ENCODE measurements at regions not wholly inside any gene's neighbourhood (a gene's known extent, or its start where the extent isn't known, plus 50 kb on each side); places are given as distances from the start of the nearest gene placed in this dataset.

DNA sequence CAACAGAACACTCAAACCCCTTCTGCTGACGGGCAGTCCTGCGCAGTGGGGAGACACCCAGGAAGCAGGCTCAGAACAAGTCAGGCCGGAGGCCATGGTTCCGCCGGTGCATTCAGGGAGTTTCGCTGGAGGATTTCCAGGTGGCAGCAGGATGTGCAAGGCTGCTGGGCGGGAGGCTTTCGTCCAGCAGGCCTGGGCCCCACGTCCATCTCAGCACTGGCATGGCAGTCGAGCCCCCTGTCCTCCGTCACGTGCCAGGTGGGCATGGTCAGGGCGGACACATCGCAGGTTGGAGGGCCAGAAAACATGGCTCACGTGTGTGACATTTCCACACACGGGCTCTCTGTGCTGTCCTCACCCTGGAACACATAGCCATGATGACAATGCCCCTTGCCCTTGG lies 299.9 kb upstream of the IRX2 start:
- no peak overlapping the region for H3K4me3 ChIP-seq (ENCODE audit: low read length)

DNA sequence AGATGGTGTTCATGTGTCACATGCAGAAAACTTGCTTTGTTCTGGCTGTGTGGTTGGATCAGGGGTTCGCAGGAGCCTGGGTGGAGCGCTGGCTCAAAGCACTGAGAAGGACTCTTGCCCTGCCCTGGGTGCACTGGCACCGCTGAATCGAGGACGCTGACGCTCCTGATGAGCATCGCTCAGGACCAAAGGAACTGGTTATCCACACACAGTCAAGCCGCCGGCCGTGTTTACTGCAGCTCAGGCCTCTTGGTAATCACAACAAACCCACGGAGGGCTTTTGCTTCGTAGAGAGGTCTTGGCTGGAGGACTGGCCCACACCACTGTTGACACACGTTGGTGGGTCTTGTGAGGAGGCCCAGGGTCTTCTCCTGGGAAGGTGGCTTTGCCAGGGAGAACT lies 299.4 kb upstream of the IRX2 start:
- no peak overlapping the region for H3K27ac ChIP-seq (ENCODE audit: low read depth, low read length)
- H3K27me3 ChIP-seq (ENCODE audit: insufficient read depth, low read length, poor library complexity, severe bottlenecking), result no peaks in the 10 kb centered on the region
- Mint-ChIP-seq H3K4me1 (no peaks in the 10 kb centered on the region), H3K4me3 (no peak overlapping the region), H3K36me3 (no peaks in the 10 kb centered on the region), H3K9me3 (peaks cover 2 to 6% (median 4%) of the 10 kb centered on the region in 5 donors), H3K27me3 (no peaks in the 10 kb centered on the region), H3K27ac (no peak overlapping the region)
- POLR2A ChIA-PET, result no interaction called here
- H3K9me3 ChIP-seq (ENCODE audit: low read length), result no peaks in the 10 kb centered on the region
- no peaks in the 10 kb centered on the region for H3K36me3 ChIP-seq (ENCODE audit: insufficient read depth, low read length)
- no peaks in the 10 kb centered on the region for H3K4me1 ChIP-seq (ENCODE audit: insufficient read depth, low read length)
- CTCF ChIA-PET, result no interaction called here
- H3K4me3 ChIP-seq (ENCODE audit: low read length), result no peak overlapping the region
- no peak for DNase-seq

More for the DNA sequence above, 299.9 kb upstream of the IRX2 start:
- Histone ChIP-seq H3K27ac (ENCODE audit: low read depth, low read length) (no peak overlapping the region), H3K27me3 (ENCODE audit: insufficient read depth, low read length, poor library complexity, severe bottlenecking) (no peaks in the 10 kb centered on the region), H3K4me1 (ENCODE audit: insufficient read depth, low read length) (no peaks in the 10 kb centered on the region), H3K9me3 (ENCODE audit: low read length) (no peaks in the 10 kb centered on the region), H3K36me3 (ENCODE audit: insufficient read depth, low read length) (no peaks in the 10 kb centered on the region)
- Mint-ChIP-seq H3K4me1 (no peaks in the 10 kb centered on the region), H3K36me3 (no peaks in the 10 kb centered on the region), H3K4me3 (no peak overlapping the region), H3K27ac (no peak overlapping the region), H3K27me3 (no peaks in the 10 kb centered on the region), H3K9me3 (peaks cover 2 to 9% (median 4%) of the 10 kb centered on the region in 5 donors)
- POLR2A ChIA-PET, result no interaction called here
- DNase-seq, result no peak
- CTCF ChIA-PET, result no interaction called here

DNA sequence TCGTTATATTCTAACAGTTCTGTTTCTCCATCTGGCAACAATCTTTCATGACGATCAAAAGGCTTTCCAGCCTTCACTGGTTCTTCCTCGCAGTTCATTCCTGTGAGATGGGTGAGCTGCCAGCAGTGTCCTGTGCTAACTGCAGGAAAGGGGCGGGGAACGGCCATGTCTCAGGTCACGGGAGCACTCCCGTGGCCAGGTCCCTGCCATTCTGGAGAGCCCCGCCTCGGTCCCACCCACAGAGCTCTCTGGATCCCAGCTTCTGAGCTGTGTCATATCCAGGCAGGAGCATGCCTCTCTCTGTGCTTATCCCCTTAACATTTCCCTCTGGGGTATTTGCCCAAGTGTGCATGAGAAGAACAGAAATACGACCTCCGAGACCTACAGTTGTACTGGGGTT lies 297.8 kb upstream of the IRX2 start:
- no peak overlapping the region for H3K27ac Mint-ChIP-seq
- H3K27me3 Mint-ChIP-seq, result no peaks in the 10 kb centered on the region
- H3K9me3 ChIP-seq (ENCODE audit: low read length), result no peaks in the 10 kb centered on the region
- H3K9me3 Mint-ChIP-seq, result peaks cover 0 to 8% (median 3%) of the 10 kb centered on the region in 5 donors
- CTCF ChIA-PET, result no interaction called here
- no peaks in the 10 kb centered on the region for H3K36me3 Mint-ChIP-seq
- DNase-seq, result no peak
- POLR2A ChIA-PET, result no interaction called here
- no peaks in the 10 kb centered on the region for H3K4me1 Mint-ChIP-seq
- H3K27ac ChIP-seq (ENCODE audit: low read depth, low read length), result no peak overlapping the region
- H3K36me3 ChIP-seq (ENCODE audit: insufficient read depth, low read length), result no peaks in the 10 kb centered on the region
- H3K4me3 ChIP-seq (ENCODE audit: low read length), result no peak overlapping the region
- H3K27me3 ChIP-seq (ENCODE audit: insufficient read depth, low read length, poor library complexity, severe bottlenecking), result no peaks in the 10 kb centered on the region
- H3K4me3 Mint-ChIP-seq, result no peak overlapping the region
- no peaks in the 10 kb centered on the region for H3K4me1 ChIP-seq (ENCODE audit: insufficient read depth, low read length)

DNA sequence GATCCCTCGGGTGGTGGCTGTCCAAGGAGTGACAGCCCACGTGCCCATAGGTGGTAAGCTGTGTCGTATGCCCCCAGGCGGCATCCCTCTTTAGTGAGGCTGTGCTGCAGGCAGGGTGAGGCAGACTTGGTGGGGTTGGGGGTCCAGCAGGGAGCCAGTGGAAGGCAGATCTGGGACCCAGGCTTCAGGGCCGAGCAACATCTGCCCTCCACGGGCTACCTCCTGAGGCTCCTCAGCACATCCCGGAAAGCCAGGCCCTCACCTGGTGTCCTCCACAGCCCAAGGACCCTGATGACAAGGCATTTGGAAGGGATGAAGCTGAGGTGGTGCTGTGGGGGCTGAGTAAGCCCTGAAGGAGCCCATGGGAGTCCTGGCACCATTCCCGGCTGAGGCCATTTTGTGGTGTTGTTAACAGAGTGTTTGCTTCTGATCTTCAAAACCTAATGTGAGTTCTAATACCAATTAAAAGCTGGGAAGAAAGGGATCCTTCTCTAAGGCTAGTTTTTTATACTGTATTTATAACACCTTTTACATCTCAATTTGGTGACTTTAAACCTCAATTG lies 295.8 kb upstream of the IRX2 start:
- H3K4me3 Mint-ChIP-seq, result no peak overlapping the region

DNA sequence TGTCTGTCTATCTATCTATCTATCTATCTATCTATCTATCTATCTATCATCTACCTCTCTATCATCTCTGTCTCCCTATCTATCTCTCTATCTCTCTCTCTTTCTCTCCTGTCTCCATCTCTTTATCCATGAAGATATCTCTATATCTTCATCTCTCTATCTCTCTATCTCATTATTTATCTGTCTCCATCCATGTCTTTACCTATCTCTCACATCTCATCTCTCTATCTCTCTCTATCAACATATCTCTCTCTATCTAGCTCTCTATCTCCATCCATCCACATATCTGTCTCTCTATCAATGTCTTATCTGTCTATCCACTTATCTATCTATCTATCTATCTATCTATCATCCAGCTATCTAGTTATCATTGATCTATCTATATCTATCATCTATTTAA lies 292.1 kb upstream of the IRX2 start:
- H3K9me3 Mint-ChIP-seq, result peaks cover 0 to 13% (median 7%) of the 10 kb centered on the region in 5 donors
- no peaks in the 10 kb centered on the region for H3K36me3 Mint-ChIP-seq
- ChIA-PET POLR2A (no interaction called here), CTCF (interaction anchor here (0.8 kb wide), 1 partner anchor 15 kb away, joined by 3 read pairs; no protein-coding TSS in a partner anchor)
- DNase-seq, result no peak
- Histone ChIP-seq H3K4me1 (ENCODE audit: insufficient read depth, low read length) (no peaks in the 10 kb centered on the region), H3K36me3 (ENCODE audit: insufficient read depth, low read length) (no peaks in the 10 kb centered on the region), H3K4me3 (ENCODE audit: low read length) (no peak overlapping the region), H3K27me3 (ENCODE audit: insufficient read depth, low read length, poor library complexity, severe bottlenecking) (no peaks in the 10 kb centered on the region), H3K9me3 (ENCODE audit: low read length) (no peaks in the 10 kb centered on the region), H3K27ac (ENCODE audit: low read depth, low read length) (no peak overlapping the region)
- no peak overlapping the region for H3K27ac Mint-ChIP-seq
- no peak overlapping the region for H3K4me3 Mint-ChIP-seq
- H3K27me3 Mint-ChIP-seq, result no peaks in the 10 kb centered on the region
- H3K4me1 Mint-ChIP-seq, result no peaks in the 10 kb centered on the region

More for the DNA sequence above, 295.8 kb upstream of the IRX2 start:
- Histone ChIP-seq H3K36me3 (ENCODE audit: insufficient read depth, low read length) (no peaks in the 10 kb centered on the region), H3K4me1 (ENCODE audit: insufficient read depth, low read length) (no peaks in the 10 kb centered on the region), H3K9me3 (ENCODE audit: low read length) (no peaks in the 10 kb centered on the region), H3K4me3 (ENCODE audit: low read length) (no peak overlapping the region), H3K27ac (ENCODE audit: low read depth, low read length) (no peak overlapping the region), H3K27me3 (ENCODE audit: insufficient read depth, low read length, poor library complexity, severe bottlenecking) (no peaks in the 10 kb centered on the region)
- Mint-ChIP-seq H3K27ac (no peak overlapping the region), H3K36me3 (no peaks in the 10 kb centered on the region), H3K27me3 (no peaks in the 10 kb centered on the region), H3K4me1 (no peaks in the 10 kb centered on the region), H3K9me3 (peaks cover 0 to 10% (median 3%) of the 10 kb centered on the region in 5 donors)
- CTCF ChIA-PET, result interaction anchor here (1.3 kb wide), 1 partner anchor 9 kb away, joined by 3 read pairs; no protein-coding TSS in a partner anchor
- no peak for DNase-seq
- POLR2A ChIA-PET, result no interaction called here

DNA sequence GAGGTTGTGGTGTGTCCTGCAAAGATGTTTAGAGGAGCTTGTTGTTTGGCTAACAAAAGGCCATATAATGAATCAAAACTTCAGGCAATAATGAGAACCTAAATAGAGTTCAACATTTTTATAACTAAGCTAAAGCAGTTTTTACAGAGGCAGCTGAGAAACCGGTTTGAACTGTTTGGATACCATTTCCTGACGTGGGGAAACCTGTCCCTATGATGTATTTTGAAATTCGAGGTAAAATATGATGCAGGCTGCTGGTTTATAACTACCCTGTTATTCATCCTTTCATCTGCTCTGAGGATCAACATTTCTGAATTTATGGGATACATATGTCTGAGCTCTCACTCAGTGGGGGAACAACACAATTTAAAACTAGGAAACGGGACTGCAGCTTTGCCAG lies 289.5 kb upstream of the IRX2 start:
- ChIA-PET POLR2A (no interaction called here), CTCF (no interaction called here)
- no peak overlapping the region for H3K27ac ChIP-seq (ENCODE audit: low read depth, low read length)
- Mint-ChIP-seq H3K27ac (no peak overlapping the region), H3K4me3 (no peak overlapping the region), H3K27me3 (no peaks in the 10 kb centered on the region), H3K36me3 (no peaks in the 10 kb centered on the region), H3K4me1 (no peaks in the 10 kb centered on the region), H3K9me3 (peaks cover 0 to 8% (median 7%) of the 10 kb centered on the region in 5 donors)
- no peaks in the 10 kb centered on the region for H3K27me3 ChIP-seq (ENCODE audit: insufficient read depth, low read length, poor library complexity, severe bottlenecking)
- DNase-seq, result no peak
- H3K36me3 ChIP-seq (ENCODE audit: insufficient read depth, low read length), result no peaks in the 10 kb centered on the region
- H3K4me1 ChIP-seq (ENCODE audit: insufficient read depth, low read length), result no peaks in the 10 kb centered on the region
- no peaks in the 10 kb centered on the region for H3K9me3 ChIP-seq (ENCODE audit: low read length)
- no peak overlapping the region for H3K4me3 ChIP-seq (ENCODE audit: low read length)

DNA sequence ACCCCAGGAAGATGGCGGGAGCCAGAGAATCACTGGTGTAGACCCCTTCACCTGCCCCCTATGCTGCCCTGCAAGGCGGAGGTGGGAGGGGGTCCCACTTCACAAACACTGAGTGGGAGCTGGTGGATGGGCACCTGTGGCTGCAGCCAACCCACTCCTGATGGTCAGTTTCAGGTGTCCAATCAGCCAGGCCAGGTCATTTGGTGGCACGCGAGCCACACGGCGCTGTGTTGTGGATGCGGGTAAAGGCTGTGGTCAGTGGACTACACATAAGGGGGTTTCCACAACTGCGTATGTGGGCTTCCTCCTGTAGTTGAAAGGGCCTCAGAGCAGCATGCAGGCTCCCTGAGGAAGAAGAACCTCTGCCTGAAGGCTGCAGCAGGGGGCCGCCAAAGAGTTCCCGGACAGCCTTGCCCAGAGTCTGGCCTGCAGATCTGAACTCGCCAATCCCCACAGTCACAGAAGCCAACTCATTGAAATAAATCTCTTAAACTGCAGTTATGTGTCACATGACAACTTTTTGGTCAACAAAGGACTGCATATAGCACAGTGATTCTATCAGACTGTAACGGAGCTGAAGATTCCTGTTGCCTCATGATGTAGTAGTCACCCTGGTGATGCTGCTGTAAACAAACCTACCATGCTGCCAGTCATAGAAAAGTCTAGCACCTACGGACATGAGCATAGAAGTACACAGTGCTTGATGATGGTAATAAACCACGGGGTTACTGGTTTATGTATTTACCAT lies 284.7 kb upstream of the IRX2 start:
- Histone ChIP-seq H3K9me3 (ENCODE audit: low read length) (no peaks in the 10 kb centered on the region), H3K27me3 (ENCODE audit: insufficient read depth, low read length, poor library complexity, severe bottlenecking) (no peaks in the 10 kb centered on the region), H3K4me3 (ENCODE audit: low read length) (no peak overlapping the region), H3K4me1 (ENCODE audit: insufficient read depth, low read length) (no peaks in the 10 kb centered on the region), H3K36me3 (ENCODE audit: insufficient read depth, low read length) (no peaks in the 10 kb centered on the region), H3K27ac (ENCODE audit: low read depth, low read length) (no peak overlapping the region)
- Mint-ChIP-seq H3K27me3 (peaks cover 0 to 3% of the 10 kb centered on the region in 2 donors), H3K9me3 (peaks cover 0 to 8% (median 6%) of the 10 kb centered on the region in 5 donors), H3K4me1 (no peaks in the 10 kb centered on the region), H3K27ac (no peak overlapping the region), H3K4me3 (no peak overlapping the region), H3K36me3 (no peaks in the 10 kb centered on the region)
- DNase-seq, result no peak
- POLR2A ChIA-PET, result no interaction called here
- CTCF ChIA-PET, result no interaction called here

DNA sequence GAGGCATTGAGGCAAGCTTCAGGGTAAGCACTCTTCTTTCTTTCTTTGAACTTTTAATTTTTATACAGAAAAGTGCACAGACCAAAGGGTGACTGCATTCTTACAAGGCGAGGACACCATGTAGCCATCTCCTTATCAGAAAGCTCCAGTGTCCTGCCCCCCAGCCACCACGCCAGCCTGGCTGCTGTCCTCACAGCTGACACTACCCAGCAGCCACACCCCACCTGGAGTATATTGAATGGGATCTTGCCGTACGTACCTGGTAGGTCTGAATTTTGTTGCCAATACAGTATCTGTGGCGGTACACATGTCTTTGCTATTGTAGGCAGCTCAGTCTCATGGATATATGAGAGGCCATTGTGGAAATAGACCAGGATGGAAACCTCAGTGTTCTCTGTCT lies 284.0 kb upstream of the IRX2 start:
- H3K9me3 ChIP-seq (ENCODE audit: low read length), result no peaks in the 10 kb centered on the region
- DNase-seq, result no peak
- H3K27me3 ChIP-seq (ENCODE audit: insufficient read depth, low read length, poor library complexity, severe bottlenecking), result no peaks in the 10 kb centered on the region
- no peak overlapping the region for H3K27ac ChIP-seq (ENCODE audit: low read depth, low read length)
- no peaks in the 10 kb centered on the region for H3K4me1 Mint-ChIP-seq
- no peak overlapping the region for H3K4me3 Mint-ChIP-seq
- H3K4me3 ChIP-seq (ENCODE audit: low read length), result no peak overlapping the region
- ChIA-PET POLR2A (no interaction called here), CTCF (no interaction called here)
- no peaks in the 10 kb centered on the region for H3K4me1 ChIP-seq (ENCODE audit: insufficient read depth, low read length)
- peaks cover 0 to 10% (median 6%) of the 10 kb centered on the region in 5 donors for H3K9me3 Mint-ChIP-seq
- H3K36me3 Mint-ChIP-seq, result no peaks in the 10 kb centered on the region
- H3K27me3 Mint-ChIP-seq, result peaks cover 0 to 3% of the 10 kb centered on the region in 2 donors
- H3K36me3 ChIP-seq (ENCODE audit: insufficient read depth, low read length), result no peaks in the 10 kb centered on the region
- H3K27ac Mint-ChIP-seq, result no peak overlapping the region

Measured in CD8-positive, alpha-beta memory T cell (primary cell).